Endodermal cell (in vitro differentiated cells): ENCODE measurements at regions not wholly inside any gene's neighbourhood (a gene's known extent, or its start where the extent isn't known, plus 50 kb on each side); places are given as distances from the start of the nearest gene placed in this dataset.
A peak's percentile ranks its signal among the peaks of the same experiment; 100 is the strongest.

Source experiments
- DNase-seq: peaks from one replicate; pipeline ENCODE4 v3.0.0-alpha.2; 2017
- H3K27ac ChIP-seq: 2 replicates; pipeline ENCODE4 v1.5.1; 2013; ENCODE audit warnings: mild to moderate bottlenecking, low read depth, low read length, moderate library complexity
- H3K27me3 ChIP-seq: 2 replicates; pipeline ENCODE4 v1.6.1; 2013; ENCODE audit warnings: mild to moderate bottlenecking, low read length, moderate library complexity; ENCODE audit not compliant: insufficient read depth, control insufficient read depth, poor library complexity, severe bottlenecking
- H3K36me3 ChIP-seq: 2 replicates; pipeline ENCODE4 v1.7.0; 2013; ENCODE audit warnings: mild to moderate bottlenecking, low read length, moderate library complexity; ENCODE audit not compliant: control insufficient read depth, insufficient read depth
- H3K4me1 ChIP-seq: one replicate; pipeline ENCODE4 v1.7.0; 2013; ENCODE audit warnings: low read length; ENCODE audit not compliant: control insufficient read depth, insufficient read depth
- H3K4me3 ChIP-seq: 2 replicates; pipeline ENCODE4 v1.5.1; 2013; ENCODE audit warnings: mild to moderate bottlenecking, low read length, moderate library complexity
- H3K9ac ChIP-seq: 2 replicates; pipeline ENCODE4 v1.6.1; 2013; ENCODE audit warnings: mild to moderate bottlenecking, low read length, moderate library complexity; ENCODE audit not compliant: poor library complexity, severe bottlenecking; ENCODE audit errors: extremely low read depth
- H3K9me3 ChIP-seq: 2 replicates; pipeline ENCODE4 v1.6.1; 2013; ENCODE audit warnings: mild to moderate bottlenecking, low read length, moderate library complexity; ENCODE audit not compliant: control insufficient read depth
- H3K27ac Mint-ChIP-seq: 2 replicates; pipeline ENCODE4 v1.8.0; 2020; ENCODE audit warnings: mixed read lengths
- H3K27me3 Mint-ChIP-seq: 2 replicates; pipeline ENCODE4 v1.8.0; 2021; ENCODE audit warnings: mild to moderate bottlenecking, mixed read lengths; ENCODE audit not compliant: insufficient read depth
- H3K36me3 Mint-ChIP-seq: 2 replicates; pipeline ENCODE4 v1.8.0; 2020; ENCODE audit warnings: low read depth, mixed read lengths
- H3K4me1 Mint-ChIP-seq: 2 replicates; pipeline ENCODE4 v1.8.0; 2020; ENCODE audit warnings: mixed read lengths
- H3K4me3 Mint-ChIP-seq: 2 replicates; pipeline ENCODE4 v1.8.0; 2020; ENCODE audit warnings: mild to moderate bottlenecking, moderate library complexity, mixed read lengths
- H3K9me3 Mint-ChIP-seq: 2 replicates; pipeline ENCODE4 v1.8.0; 2020; ENCODE audit warnings: mild to moderate bottlenecking, mixed read lengths
- WGBS, 2 experiments: methylation state at CpG; one replicate each; pipeline versions ENCODE4 v1.1.5 to v1.1.7; 2013; ENCODE audit warnings: missing lambda C conversion rate in 2 of 2, mixed read lengths in 1 of 2; ENCODE audit not compliant: insufficient coverage in 1 of 2, insufficient read length in 1 of 2; 5-methylcytosine and 5-hydroxymethylcytosine counted together
- TF ChIP-seq, protein P1 (sequence below): fragments of 200-600 bp; sonication (generic); conservative IDR thresholded peaks from 2 replicates; pipeline ENCODE4 v1.5.0; 2021; ENCODE audit warnings: antibody characterized with exemption, mild to moderate bottlenecking

GRCh38 chr6:91438570-91438969 lies 851.7 kb upstream of the MAP3K7 start:
- Mint-ChIP-seq H3K4me3 (no peak overlapping the region), H3K27me3 (no peaks in the 10 kb centered on the region), H3K4me1 (peaks cover 7% of the 10 kb centered on the region), H3K9me3 (no peaks in the 10 kb centered on the region), H3K36me3 (no peaks in the 10 kb centered on the region), H3K27ac (no peak overlapping the region)
- WGBS, 2 experiments = 93 to 96% methylated on average over 2 of the region's 2 CpGs
- Histone ChIP-seq H3K9me3 (no peaks in the 10 kb centered on the region), H3K4me3 (no peak overlapping the region), H3K36me3 (no peaks in the 10 kb centered on the region), H3K27ac (no peak overlapping the region), H3K4me1 (no peaks in the 10 kb centered on the region), H3K9ac (no peak overlapping the region), H3K27me3 (no peaks in the 10 kb centered on the region)
- no peak for DNase-seq
- TF ChIP-seq, protein P1, sequence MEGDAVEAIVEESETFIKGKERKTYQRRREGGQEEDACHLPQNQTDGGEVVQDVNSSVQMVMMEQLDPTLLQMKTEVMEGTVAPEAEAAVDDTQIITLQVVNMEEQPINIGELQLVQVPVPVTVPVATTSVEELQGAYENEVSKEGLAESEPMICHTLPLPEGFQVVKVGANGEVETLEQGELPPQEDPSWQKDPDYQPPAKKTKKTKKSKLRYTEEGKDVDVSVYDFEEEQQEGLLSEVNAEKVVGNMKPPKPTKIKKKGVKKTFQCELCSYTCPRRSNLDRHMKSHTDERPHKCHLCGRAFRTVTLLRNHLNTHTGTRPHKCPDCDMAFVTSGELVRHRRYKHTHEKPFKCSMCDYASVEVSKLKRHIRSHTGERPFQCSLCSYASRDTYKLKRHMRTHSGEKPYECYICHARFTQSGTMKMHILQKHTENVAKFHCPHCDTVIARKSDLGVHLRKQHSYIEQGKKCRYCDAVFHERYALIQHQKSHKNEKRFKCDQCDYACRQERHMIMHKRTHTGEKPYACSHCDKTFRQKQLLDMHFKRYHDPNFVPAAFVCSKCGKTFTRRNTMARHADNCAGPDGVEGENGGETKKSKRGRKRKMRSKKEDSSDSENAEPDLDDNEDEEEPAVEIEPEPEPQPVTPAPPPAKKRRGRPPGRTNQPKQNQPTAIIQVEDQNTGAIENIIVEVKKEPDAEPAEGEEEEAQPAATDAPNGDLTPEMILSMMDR = no peak

GRCh38 chr6:91437315-91437729 lies 850.5 kb upstream of the MAP3K7 start:
- Histone ChIP-seq H3K9ac (no peak overlapping the region), H3K9me3 (no peaks in the 10 kb centered on the region), H3K27me3 (no peaks in the 10 kb centered on the region), H3K27ac (peak overlapping the region; percentile 0), H3K4me1 (no peaks in the 10 kb centered on the region), H3K36me3 (no peaks in the 10 kb centered on the region), H3K4me3 (no peak overlapping the region)
- Mint-ChIP-seq H3K4me3 (no peak overlapping the region), H3K4me1 (peaks cover 7% of the 10 kb centered on the region), H3K9me3 (no peaks in the 10 kb centered on the region), H3K36me3 (no peaks in the 10 kb centered on the region), H3K27me3 (no peaks in the 10 kb centered on the region), H3K27ac (no peak overlapping the region)
- 10% methylated on average over 2 of the region's 2 CpGs; no CpG with 5 or more reads in 1 of the 2 experiments for WGBS, 2 experiments
- TF ChIP-seq, protein P1 = no peak
- DNase-seq = no peak

DNA sequence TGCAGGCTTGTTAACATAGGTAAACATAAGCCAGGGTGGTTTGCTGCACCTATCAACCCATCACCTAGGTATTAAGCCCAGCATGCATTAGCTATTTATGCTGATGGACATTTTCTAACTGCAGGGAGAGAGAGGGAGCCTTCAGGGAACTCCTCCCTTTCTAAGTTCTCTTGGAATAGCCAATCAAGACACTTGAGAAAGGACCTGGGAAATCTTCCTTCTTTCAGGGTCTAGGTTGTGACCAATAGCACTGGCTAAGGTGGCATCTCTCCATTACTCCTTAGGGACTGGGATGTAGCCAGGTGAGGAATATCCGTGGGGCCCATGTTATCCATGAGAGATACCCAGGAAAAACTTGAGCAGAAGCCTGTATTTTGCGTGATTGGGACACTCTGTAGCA lies 849.6 kb upstream of the MAP3K7 start:
- Histone ChIP-seq H3K9me3 (no peaks in the 10 kb centered on the region), H3K27ac (no peak overlapping the region), H3K36me3 (no peaks in the 10 kb centered on the region), H3K4me3 (no peak overlapping the region), H3K4me1 (no peaks in the 10 kb centered on the region), H3K9ac (no peak overlapping the region), H3K27me3 (no peaks in the 10 kb centered on the region)
- no peaks in the 10 kb centered on the region for H3K9me3 Mint-ChIP-seq
- H3K4me3 Mint-ChIP-seq = no peak overlapping the region
- no peak overlapping the region for H3K27ac Mint-ChIP-seq
- H3K27me3 Mint-ChIP-seq = no peaks in the 10 kb centered on the region
- peaks cover 7% of the 10 kb centered on the region for H3K4me1 Mint-ChIP-seq
- WGBS, 2 experiments = 98% methylated on average over 2 of the region's 2 CpGs; no CpG with 5 or more reads in 1 of the 2 experiments
- H3K36me3 Mint-ChIP-seq = no peaks in the 10 kb centered on the region
- TF ChIP-seq, protein P1 = no peak
- no peak for DNase-seq
